GM19452 (cell line): ENCODE measurements at regions not wholly inside any gene's neighbourhood (a gene's known extent, or its start where the extent isn't known, plus 50 kb on each side); places are given as distances from the start of the nearest gene placed in this dataset.
"Not testable (repeated sequence)": the region's sequence is repeated elsewhere in the genome, so short reads cannot be mapped to it uniquely, and the experiment has no call there.

Source experiments
- ATAC-seq: cut with Tn5 transposase; IDR thresholded peaks from one replicate; pipeline ENCODE4 v1.9.1; 2021; ENCODE audit not compliant: unreplicated experiment

DNA sequence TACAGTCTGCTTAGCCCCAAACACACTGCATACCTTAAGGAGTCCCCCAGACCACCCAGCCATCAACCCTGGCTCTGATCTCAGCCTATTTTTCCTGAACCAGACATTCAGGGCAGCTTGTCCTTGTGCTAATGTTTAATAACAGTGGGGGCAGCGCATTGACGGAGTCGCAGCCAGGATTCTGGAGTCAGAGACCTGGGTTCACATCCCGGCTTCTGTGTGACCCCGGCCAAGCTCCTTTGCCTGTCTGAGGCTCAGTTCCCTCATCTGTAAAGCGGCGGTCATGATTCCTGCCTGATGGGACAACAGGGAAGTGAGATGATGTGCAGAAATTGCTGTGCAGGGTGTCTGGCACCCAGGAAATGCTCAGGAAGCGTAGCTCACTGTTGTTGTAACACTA is 63.1 kb downstream of the MATN1 start:
- ATAC-seq: no peak

DNA sequence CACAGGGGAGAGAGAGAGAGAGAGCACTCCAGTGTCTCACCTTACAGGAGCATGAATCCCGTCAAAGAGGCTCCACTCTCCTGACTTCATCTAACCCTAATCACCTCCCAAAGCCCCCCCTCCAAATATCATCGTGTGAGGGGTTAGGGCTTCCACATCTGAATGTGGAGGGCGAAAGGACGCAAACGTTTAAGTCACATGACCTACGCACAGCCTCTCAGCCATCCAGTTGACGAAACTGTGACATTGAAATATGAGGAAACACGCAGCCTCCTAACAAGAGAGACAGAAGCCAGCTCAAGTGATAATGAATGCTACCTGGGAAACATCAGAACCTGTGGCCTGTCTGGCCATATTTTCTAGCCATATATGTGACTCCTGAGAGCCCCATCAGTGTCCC is 63.7 kb downstream of the MATN1 start:
- no peak for ATAC-seq

DNA sequence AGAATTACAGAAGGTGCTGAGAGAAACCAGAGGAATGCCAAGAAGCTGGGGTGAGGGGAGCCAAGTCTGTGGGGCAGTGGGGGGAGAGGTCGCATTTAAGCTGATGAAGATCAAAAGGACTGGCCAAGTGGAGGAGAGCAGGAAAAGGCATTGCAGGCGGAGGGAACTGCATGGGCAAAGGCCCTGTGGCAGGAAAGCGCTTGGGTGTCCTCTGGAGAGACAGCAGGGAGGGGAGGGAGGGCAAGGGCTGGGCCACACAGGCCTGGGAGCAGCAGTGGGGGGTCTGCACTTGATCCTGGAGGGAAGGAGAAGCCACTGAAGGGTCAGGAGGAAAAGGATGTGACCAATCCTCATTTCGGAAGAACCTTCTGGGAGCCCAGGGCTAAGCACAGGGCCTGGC is 65.0 kb downstream of the MATN1 start:
- not testable (repeated sequence) for ATAC-seq

DNA sequence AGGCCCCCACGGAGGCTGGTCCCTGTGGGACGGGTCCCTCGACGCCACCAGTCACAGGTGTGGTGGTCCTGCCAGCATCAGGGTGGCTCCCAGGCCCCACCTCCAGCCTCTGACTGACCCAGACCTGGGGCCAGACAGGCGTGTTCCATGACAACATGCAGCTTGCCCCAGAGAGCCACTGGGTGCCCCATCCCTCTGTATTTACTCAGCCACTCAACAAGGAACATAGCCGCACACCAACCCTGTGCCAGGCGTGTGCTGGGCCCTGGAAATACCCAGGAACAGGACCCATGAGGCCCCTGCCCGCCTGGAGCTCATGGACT is 65.4 kb downstream of the MATN1 start:
- no peak for ATAC-seq

DNA sequence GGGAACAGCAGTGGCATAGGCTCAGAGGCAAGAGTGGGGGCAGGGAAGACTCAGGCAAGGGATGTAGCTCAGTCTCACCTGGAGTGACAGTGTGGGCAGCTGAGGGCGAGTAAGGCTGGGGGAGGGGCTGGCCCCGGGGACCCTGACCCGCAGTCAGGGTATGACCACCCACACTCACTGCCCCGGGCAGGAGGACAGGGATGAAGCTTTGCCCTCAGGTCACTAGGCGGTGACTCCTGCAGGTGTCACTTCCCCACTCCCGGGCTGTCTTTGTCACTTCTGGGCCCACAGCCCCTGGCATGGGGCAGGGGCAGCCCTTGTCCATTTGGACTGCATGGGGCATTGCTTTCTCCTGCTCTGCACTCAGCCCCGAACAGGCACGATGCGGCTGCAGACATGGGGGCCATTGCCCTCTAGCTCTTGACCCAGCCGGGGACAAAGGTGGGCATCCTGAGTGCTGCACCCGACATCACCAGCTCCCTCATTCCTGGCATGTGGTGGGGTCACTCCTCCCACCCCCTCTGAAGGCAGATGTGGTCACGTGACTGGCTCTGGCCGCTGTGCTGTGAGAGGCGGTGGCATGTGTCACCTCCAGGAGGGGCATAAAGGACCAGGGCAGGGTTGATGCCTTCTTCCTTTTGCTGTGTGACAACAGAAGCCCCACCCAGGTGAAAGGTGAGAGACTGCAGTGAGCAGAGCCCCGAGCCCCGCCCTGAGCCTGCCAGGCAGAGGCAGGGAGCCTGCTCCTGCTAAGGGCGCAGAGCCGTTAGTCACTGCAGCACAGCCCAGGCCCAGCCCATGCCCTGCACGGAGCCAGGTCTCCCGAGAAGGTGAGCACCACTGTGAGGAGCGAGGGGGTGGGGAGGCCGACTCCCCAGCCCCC is 66.0 kb downstream of the MATN1 start:
- ATAC-seq: no peak

DNA sequence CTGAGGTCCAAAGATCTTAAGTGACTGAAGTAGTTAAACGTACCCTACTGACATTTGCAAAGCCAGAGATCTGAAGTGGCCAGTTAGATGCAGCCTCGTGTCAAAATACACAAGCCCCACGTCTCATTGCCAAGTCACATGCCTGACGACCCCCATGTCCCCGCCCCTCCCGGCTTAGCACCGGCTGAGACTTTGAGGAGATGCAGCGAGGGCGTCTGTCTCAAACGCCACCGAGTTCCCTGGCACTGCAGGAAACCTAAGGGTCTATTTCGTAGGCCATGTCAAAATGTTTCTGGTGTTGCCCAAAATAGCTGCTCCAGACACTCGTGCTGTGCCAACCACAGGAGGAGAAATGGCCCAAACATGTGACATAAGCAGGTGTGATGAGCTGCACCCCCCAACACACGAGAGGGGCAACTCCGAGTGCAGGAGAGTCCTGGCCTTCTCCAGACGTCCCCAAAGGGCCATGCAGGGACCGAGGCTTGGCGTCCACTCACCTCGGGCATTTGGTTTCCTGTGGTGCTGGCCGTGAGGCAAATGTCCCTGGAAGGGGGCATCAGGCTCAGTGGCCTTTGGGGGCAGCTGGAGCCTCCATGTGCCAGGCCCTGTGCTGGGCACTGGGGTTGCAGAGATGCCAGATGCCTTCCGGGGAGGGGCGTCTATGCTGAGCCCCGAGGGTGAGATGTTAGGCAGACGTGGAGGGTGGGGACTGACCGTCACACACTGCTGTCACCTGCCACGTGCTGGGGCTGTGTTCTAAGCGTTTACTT is 67.0 kb downstream of the MATN1 start:
- no peak for ATAC-seq

DNA sequence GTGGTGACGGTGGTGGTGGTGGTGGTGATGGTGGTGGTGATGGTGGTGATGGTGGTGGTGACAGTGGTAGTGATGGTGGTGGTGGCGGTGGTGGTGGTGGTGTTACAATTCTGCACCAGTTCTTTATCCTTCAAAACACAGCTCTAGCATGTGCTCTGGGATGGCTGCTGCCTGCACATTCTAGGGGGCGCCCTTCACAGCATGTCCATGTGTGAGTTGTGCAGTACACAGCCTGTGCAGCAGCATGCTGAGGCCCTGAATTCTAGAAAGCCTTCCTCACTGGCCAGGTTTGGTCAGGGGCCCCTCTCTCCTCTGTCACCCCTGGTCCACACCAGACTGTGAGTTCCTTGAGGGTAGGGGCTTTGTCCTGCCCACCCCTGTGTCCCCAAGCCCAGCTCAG is 67.7 kb downstream of the MATN1 start:
- no peak for ATAC-seq

DNA sequence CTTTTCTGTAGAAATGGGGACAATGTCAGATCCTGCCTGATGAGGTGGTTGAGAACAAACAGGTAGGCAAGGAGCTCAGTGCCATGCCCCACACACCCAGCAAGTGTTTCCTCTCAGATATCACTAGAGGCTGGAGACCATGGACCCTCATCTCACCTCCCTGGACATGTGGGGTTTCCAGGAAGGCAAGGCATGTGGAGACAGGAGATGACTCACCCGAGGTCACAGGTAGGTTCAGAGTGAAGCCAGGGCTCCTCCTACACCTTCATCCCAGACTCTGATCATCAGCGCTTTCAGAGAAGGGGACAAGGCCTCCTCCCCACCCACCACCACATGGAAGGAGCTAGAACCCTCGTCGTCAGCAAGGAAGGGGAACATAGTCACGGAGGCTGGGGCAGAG is 69.2 kb downstream of the MATN1 start:
- ATAC-seq: no peak

DNA sequence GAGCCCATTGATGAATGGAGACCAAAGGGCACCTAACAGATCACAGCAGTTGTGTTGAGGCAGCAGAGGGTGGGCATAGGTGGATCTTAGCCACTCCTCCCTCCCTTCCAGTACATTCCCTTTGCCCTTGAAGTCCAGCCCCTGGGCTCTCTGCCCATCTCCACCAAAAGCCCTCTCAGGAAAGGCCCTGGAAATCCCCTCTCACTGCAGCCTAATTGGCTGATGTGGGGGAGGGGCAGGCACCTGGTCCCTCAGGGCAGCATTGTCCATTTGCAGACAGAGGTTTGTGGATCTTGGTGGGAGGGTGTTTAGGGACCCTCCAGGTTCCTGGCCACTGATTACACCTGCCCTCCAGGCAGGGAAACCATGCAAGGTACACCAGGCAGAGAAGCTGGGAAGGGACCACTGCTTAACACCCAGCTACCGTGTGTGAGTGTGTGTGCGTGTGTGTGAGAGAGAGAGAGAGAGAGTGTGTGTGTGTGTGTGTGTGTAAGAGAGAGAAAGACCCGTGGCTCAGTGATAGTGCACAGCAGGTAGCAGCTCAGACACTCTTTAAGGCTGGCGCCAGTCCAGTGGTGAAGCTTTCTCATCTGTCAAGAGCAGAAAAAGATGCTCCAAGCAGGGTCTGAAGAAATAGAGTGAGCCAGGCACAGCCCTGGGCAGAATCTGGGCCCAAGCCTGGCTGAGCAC is 71.1 kb downstream of the MATN1 start:
- ATAC-seq: no peak

DNA sequence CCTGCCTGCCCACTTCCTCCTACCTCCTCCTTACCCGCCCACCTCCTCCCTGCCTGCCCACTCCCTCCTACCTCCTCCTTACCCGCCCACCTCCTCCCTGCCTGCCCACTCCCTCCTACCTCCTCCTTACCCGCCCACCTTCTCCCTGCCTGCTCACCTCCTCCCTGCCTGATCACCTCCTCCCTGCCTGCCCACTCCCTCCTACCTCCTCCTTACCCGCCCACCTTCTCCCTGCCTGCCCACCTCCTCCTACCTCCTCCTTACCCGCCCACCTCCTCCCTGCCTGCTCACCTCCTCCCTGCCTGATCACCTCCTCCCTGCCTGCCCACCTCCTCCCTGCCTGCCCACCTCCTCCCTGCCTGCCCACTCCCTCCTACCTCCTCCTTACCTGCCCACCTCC is 72.0 kb downstream of the MATN1 start:
- not testable (repeated sequence) for ATAC-seq

DNA sequence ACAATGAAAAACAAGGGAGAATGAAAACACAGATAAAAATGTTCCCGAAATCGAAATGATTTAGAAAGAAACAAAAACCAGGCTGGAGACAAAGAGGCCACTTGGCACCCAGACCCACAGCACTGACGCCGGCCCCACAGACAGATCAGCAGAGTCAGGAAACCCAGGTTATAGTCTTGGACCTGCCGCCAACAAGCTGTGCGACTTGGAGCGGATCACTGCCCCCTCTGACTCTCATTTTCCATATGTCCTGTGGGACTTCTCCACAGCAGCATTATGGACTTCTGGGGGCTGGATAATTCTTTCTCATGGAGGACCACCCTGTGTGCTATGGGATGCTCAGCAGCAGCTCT is 72.4 kb downstream of the MATN1 start:
- no peak for ATAC-seq

DNA sequence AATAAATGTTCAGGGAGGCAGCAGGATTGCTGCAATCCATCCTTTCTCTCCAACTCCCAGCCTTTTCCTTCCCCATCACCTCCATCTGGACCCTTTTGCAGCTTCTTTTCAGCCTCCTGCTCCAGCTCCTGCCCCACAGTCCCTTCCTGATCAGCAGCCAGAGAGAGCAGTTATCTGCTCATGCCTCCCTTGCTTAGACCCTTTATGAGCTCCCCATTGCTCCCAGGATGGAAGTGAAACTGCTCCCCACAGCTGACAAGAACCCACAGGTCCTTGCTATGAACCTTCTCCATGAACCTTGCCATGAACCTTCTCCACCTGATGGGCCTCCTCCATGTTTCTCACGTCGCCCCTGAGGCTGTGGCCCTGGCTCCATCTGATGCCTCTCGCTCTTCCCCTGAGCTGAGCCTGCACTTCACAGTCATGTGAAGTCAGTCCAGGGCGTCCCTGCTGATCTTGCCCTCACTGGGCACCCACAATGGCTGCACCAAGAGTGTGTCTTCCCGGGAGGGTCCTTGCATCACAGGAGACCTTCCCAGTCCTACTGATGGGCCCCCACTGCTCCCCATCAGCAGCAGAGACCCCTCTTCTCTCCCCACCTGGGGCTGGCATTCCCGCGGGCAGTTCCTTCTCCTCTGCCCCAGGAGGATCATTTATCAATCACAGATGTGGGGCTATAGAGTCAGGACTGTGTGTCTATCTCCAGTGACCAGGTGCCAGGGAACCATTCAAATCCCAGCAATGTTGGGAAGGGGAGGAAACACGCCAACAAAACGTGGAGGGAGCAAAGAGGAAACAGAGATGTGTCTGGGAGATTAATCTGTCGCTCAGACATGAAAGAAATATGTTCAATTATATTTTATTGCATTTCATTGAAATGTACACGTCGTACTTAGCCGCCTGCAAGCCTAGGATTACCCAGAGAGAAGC is 73.1 kb downstream of the MATN1 start:
- no peak for ATAC-seq

DNA sequence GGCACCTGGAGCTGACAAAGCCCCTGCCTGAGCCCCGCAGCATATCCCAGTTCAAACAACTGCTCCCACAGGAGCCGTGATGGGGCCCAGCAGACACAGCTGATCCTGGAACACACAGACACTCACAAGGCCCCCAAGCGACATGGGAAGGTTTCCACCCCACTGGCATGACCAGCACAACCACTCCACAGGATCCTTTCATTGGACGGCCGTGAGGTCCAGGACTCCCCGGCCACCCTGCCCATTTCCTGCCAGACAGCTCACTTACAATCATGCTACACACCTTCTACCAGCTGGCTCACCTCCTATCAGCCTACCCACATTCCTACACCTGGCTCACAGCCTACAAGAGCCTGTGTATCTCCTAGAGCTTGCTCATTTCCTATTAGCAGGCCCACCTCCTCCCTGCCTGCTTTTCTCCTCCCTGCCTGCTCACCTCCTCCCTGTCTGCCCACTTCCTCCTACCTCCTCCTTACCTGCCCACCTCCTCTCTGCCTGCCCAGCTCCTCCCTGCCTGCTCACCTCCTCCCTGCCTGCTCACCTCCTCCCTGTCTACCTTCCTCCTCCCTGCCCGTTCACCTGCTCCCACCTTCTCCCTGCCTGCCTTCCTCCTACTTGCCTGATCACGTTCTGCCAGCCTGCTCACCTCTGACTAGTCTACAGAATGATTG is 73.9 kb downstream of the MATN1 start:
- no peak for ATAC-seq

DNA sequence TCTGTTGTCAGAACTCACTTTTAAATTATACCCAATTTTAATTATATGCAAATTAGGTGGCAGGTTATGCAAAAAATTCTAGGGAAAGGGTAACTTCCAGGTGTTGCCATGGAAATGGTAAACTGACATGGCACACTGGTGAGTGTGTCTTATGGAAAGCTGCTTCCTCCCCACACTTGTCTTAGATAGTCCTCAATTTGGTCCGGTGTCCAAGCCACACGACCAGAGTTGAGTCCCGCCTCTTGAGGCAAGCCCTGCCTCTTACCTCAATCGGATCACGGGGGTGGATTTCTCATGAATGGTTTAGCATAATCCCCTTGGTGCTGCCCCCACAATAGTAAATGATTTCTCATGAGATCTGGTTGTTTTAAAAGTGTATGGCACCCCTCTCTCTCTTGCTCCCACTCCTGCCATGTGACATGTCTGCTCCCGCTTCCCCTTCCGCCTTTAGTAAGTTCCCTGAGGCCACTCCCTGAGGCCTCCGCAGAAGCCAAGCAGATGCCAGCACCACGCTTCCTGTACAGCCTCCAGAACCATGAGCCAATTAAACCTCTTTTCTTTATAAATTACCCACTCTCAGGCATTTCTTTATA is 74.9 kb downstream of the MATN1 start:
- ATAC-seq: no peak

DNA sequence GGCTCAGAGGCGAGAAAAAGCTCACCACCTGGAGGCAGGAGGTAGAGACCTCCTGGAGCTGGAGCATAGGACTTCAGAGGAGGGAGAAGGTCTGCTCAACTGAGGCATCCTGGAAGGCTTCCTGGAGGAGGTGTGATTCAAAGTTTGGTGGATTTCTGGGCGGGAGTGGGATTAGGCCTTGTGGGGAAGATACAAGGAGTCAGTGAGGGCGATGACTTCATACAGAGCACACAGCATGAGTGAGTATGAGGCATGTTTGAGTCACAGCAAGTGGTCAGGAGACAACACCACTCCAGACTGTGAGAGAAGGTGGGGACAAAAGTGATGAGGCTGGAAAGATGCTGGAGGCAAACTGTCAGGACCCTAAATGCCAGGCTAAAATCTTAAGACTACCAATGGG is 77.6 kb downstream of the MATN1 start:
- ATAC-seq: no peak

DNA sequence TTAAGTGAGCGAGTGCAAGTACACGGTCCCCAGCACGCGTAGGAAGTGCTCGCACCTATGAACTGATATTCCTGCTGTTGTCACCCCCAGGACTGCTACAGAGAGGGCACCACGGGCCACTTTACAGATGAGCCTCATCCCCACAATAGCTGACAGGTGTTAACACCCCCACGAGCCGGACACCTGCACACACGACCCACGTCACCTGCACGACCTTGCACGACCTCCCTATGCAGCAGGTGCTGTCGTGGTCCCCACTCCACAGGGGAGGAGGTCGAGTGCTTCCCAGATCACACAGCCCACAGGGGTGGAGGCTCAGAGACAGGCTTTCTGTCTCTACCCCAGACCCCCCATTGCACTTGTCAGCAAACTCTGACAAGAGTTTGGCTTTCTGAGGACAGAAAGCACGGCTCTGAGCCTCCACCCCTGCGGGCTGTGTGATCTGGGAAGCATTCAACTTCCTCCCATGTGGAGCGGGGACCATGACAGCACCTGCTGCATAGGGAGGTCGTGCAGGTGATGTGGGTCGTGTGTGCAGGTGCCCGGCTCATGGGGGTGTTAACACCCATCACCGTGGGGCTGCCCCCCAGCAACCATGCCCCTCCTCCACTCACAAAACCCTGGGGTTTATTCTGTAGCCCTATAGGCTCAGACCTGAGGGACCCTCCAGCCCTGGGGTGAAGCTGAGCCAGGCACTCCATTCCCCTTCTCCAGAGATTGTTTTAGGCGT is 80.8 kb downstream of the MATN1 start:
- no peak for ATAC-seq

DNA sequence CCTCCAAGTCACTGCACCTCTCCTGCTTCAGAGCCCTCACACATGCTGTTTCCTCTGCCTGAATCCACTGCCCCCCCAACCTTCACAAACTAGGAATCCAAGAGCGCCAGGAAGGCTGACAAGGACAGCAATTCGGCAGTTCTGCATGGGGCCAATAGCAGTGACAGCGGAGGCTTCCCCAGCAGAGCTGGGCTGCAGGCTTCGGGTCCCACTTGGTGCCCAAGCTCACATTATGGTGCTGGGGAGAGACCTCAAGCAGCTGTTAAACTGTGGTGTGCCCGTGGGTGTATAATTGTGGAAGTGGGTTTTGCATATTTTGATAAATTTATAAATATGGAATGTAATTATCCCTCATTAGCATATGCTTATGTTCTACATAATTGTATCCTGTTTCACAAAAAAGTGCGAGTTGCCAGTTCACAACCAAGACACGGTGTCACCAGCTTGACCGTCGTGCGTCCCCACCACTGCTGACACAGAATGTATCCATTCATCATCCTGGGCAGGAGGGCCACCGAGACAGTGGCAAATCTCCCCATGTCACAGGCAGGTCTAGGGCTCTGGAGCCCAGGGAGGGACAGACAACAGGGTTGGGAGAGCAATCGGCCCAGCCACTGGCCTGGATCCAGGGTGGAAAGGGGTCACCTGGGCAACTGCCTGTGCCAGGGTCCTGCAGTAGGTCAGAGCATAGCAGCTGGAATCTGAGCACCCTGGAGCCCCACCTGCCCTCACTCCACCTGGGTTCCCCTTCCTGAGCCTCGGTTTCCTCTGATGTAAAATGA is 81.6 kb downstream of the MATN1 start:
- no peak for ATAC-seq

DNA sequence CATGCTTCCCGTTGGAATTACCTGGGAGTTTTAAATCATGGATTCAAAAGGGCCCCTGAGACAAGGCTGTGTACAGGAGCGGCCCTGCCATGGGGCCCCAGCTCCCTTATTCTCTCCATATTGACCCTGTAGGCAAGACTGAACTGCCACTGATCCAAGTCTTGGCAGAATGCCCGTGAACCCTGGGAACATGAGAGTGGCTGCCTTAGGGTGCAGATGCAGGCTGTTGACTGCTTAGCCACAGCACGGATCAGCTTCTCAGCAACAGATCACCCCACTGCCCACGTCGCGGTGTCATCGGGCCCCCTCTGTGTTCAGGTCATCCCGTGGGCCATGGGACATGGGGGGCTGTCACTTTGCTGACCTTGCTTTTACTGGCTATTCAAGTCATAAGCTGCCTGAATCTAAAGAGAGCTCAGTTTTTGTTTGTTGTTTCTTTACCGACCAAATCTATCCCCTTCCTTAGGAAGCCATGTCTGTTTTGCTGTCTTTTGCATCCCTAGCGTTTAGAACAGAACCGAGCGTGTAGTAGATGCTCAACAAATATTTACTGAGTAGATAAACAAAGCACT is 83.4 kb downstream of the MATN1 start:
- ATAC-seq: no peak
